Tibial artery (tissue), 4 donors: ENCODE measurements at regions not wholly inside any gene's neighbourhood (a gene's known extent, or its start where the extent isn't known, plus 50 kb on each side); places are given as distances from the start of the nearest gene placed in this dataset.
A peak's percentile ranks its signal among the peaks of the same experiment; 100 is the strongest.
"Not testable (repeated sequence)": the region's sequence is repeated elsewhere in the genome, so short reads cannot be mapped to it uniquely, and the experiment has no call there.

Experiments used
- DNase-seq, 2 donors: peaks; one replicate each; pipeline ENCODE4 v3.0.0-alpha.2; 2019
- H3K27ac ChIP-seq, 2 donors: fragments of 200-600 bp; sonication (generic) in 1 of 2; 1 replicate in 1 of 2; 2 replicates in 1 of 2; pipeline ENCODE4 v1.5.1; 2018 to 2019; ENCODE audit warnings: mild to moderate bottlenecking in 1 of 2
- H3K27me3 ChIP-seq, 2 donors: fragments of 200-600 bp; sonication (generic) in 1 of 2; one replicate each; pipeline versions ENCODE4 v1.5.1 to v1.6.0; 2016 to 2019
- H3K36me3 ChIP-seq, 3 donors: fragments of 200-600 bp; sonication (generic) in 2 of 3; one replicate each; pipeline ENCODE4 v1.5.1; 2016 to 2019; ENCODE audit warnings: mild to moderate bottlenecking in 2 of 3
- H3K4me1 ChIP-seq, 4 donors: fragments of 200-600 bp; sonication (generic) in 2 of 4; 1 replicate in 3 of 4; 2 replicates in 1 of 4; pipeline ENCODE4 v1.5.1; 2016 to 2019
- H3K4me3 ChIP-seq, 2 donors: fragments of 200-600 bp; sonication (generic) in 1 of 2; 1 replicate in 1 of 2; 2 replicates in 1 of 2; pipeline ENCODE4 v1.5.1; 2018 to 2019; ENCODE audit warnings: mild to moderate bottlenecking in 2 of 2
- H3K9me3 ChIP-seq, 3 donors: fragments of 200-600 bp; sonication (generic) in 1 of 3; one replicate each; pipeline ENCODE4 v1.5.1; 2016 to 2019
- CTCF ChIP-seq, 2 experiments: fragments of 200-600 bp in 1 of 2; fragments of 450-650 bp in 1 of 2; IDR thresholded peaks; one replicate each; pipeline ENCODE4 v1.5.1; 2017 to 2019; ENCODE audit warnings: antibody characterized with exemption in 2 of 2, mild to moderate bottlenecking in 1 of 2, moderate library complexity in 1 of 2
- intact Hi-C: fragments of 100-400 bp; cut with DNase I; formaldehyde crosslinking; loops from one replicate; pipeline ENCODE4 v1.15.0; 2023; ENCODE audit warnings: low total_unique reads

GRCh38 chr3:152148579-152148978 lies 120.2 kb upstream of the MBNL1 start:
- TF ChIP-seq CTCF (IDR thresholded peaks at IDR 0.05), result no peak
- peaks cover 0 to 59% (median 6%) of the 10 kb centered on the region in 4 donors for H3K4me1 ChIP-seq
- no peaks in the 10 kb centered on the region for H3K9me3 ChIP-seq
- H3K36me3 ChIP-seq, result no peaks in the 10 kb centered on the region
- intact Hi-C loops, result no loop called here
- H3K27ac ChIP-seq, result peak overlapping the region; percentile 49 to 69
- H3K27me3 ChIP-seq, result no peaks in the 10 kb centered on the region
- H3K4me3 ChIP-seq, result no peak overlapping the region
- no peak for DNase-seq

- intact Hi-C loops, result loop anchor here (10.0 kb wide), 1 partner anchor 55 kb away; no protein-coding TSS in a partner anchor
- peak overlapping the region; percentile 49 to 69 for H3K27ac ChIP-seq
- H3K36me3 ChIP-seq, result no peaks in the 10 kb centered on the region
- no peaks in the 10 kb centered on the region for H3K27me3 ChIP-seq
- no peak for TF ChIP-seq CTCF (IDR thresholded peaks at IDR 0.05)
- peaks cover 0 to 57% (median 4%) of the 10 kb centered on the region in 4 donors for H3K4me1 ChIP-seq
- H3K9me3 ChIP-seq, result no peaks in the 10 kb centered on the region
- DNase-seq, result no peak
- no peak overlapping the region for H3K4me3 ChIP-seq
These were observed 118.9 kb upstream of the MBNL1 start for GRCh38 chr3:152149832-152150231.

- Histone ChIP-seq H3K4me3 (no peak overlapping the region), H3K9me3 (no peaks in the 10 kb centered on the region), H3K36me3 (no peaks in the 10 kb centered on the region), H3K27me3 (no peaks in the 10 kb centered on the region), H3K27ac (peak overlapping the region; percentile 49 to 69), H3K4me1 (peaks cover 0 to 67% (median 10%) of the 10 kb centered on the region in 4 donors)
- TF ChIP-seq CTCF (IDR thresholded peaks at IDR 0.05), result no peak
- intact Hi-C loops, result loop anchor here (10.0 kb wide), 1 partner anchor 53 kb away; no protein-coding TSS in a partner anchor
- DNase-seq, result no peak
These were observed 117.4 kb upstream of the MBNL1 start for GRCh38 chr3:152151216-152151876.

- H3K4me3 ChIP-seq, H3K27me3 ChIP-seq, DNase-seq, H3K36me3 ChIP-seq, H3K9me3 ChIP-seq: not testable (repeated sequence)
- Histone ChIP-seq H3K27ac (peak overlapping the region; percentile 49 to 69), H3K4me1 (peaks cover 0 to 73% (median 15%) of the 10 kb centered on the region in 4 donors)
- intact Hi-C loops, result loop anchor here (10.0 kb wide), 1 partner anchor 53 kb away; no protein-coding TSS in a partner anchor
These were observed 116.6 kb upstream of the MBNL1 start for GRCh38 chr3:152151877-152152765.

- not testable (repeated sequence) for H3K4me3 ChIP-seq, H3K27me3 ChIP-seq, H3K36me3 ChIP-seq, H3K9me3 ChIP-seq, DNase-seq
- peaks cover 0 to 73% (median 15%) of the 10 kb centered on the region in 4 donors for H3K4me1 ChIP-seq
- intact Hi-C loops, result loop anchor here (10.0 kb wide), 1 partner anchor 52 kb away; no protein-coding TSS in a partner anchor
- H3K27ac ChIP-seq, result peak overlapping the region; percentile 69 to 81
These were observed 115.6 kb upstream of the MBNL1 start for GRCh38 chr3:152153115-152153514.

GRCh38 chr3:152155246-152156020 lies 113.3 kb upstream of the MBNL1 start:
- H3K36me3 ChIP-seq, result no peaks in the 10 kb centered on the region
- no peaks in the 10 kb centered on the region for H3K27me3 ChIP-seq
- H3K4me3 ChIP-seq, result no peak overlapping the region
- intact Hi-C loops, result loop anchor here (10.0 kb wide), 1 partner anchor 49 kb away; no protein-coding TSS in a partner anchor
- TF ChIP-seq CTCF (IDR thresholded peaks at IDR 0.05), result no peak
- H3K4me1 ChIP-seq, result peaks cover 0 to 79% (median 22%) of the 10 kb centered on the region in 4 donors
- peak overlapping the region; percentile 69 to 81 for H3K27ac ChIP-seq
- DNase-seq, result no peak
- H3K9me3 ChIP-seq, result no peaks in the 10 kb centered on the region
